A549 (cell line): ENCODE measurements at regions not wholly inside any gene's neighbourhood (a gene's known extent, or its start where the extent isn't known, plus 50 kb on each side); places are given as distances from the start of the nearest gene placed in this dataset.

ENCODE experiments used
- ATAC-seq, 2 experiments: fragments of 200-7000 bp in 1 of 2; fragments of >200 bp in 1 of 2; cut with Nextera tagmentation in 1 of 2; cut with Tn5 transposase in 1 of 2; 3 replicates each; pipeline versions ENCODE4 v1.8.0 to v1.9.1; 2018 to 2020; ENCODE audit warnings: mild to moderate bottlenecking in 1 of 2, moderate library complexity in 1 of 2
- CTCF ChIA-PET: fragments of 300-600 bp; sonication (Branson Sonifier 250); formaldehyde crosslinking; extraction: SDS; loops from one replicate; lab custom pipeline; 2021; ENCODE audit warnings: antibody characterized with exemption, inconsistent platforms; lab: Yijun Ruan, JAX
- POLR2A ChIA-PET: fragments of 350-600 bp; formaldehyde crosslinking; extraction: SDS; loops from one replicate; lab custom pipeline; 2021; ENCODE audit warnings: antibody characterized with exemption, inconsistent platforms; lab: Yijun Ruan, JAX
- DNase-seq, 2 experiments: peaks; one replicate each; pipeline versions ENCODE4 v3.0.0 to v3.0.0-alpha.2; 2011 to 2016; ENCODE audit warnings: low read depth in 1 of 2, low spot score in 1 of 2
- FAIRE-seq: peaks from 2 replicates; lab custom pipeline; 2011; peaks lifted over from hg19 to GRCh38; lab: Jason Lieb, UNC
- H3K27ac ChIP-seq, 2 experiments: fragments of >200 bp; sonication (Bioruptor Twin); formaldehyde crosslinking; 3 replicates each; pipeline ENCODE4 v1.5.1; 2016 to 2017
- H3K4me1 ChIP-seq: fragments of >200 bp; sonication (Bioruptor Twin); formaldehyde crosslinking; 3 replicates; pipeline ENCODE4 v1.6.1; 2016
- H3K4me2 ChIP-seq: fragments of >200 bp; sonication (Bioruptor Twin); formaldehyde crosslinking; 3 replicates; pipeline ENCODE4 v1.6.1; 2016
- H3K4me3 ChIP-seq: fragments of >200 bp; sonication (Bioruptor Twin); formaldehyde crosslinking; 3 replicates; pipeline ENCODE4 v1.5.1; 2016
- H3K9me3 ChIP-seq: fragments of >200 bp; sonication (Bioruptor Twin); formaldehyde crosslinking; 3 replicates; pipeline ENCODE4 v1.6.1; 2016
- ATOH8 ChIP-seq: fragments of 250-450 bp; sonication (Bioruptor Pico); IDR thresholded peaks from 2 replicates; pipeline ENCODE4 v1.5.0; 2020; ENCODE audit warnings: low read depth, mild to moderate bottlenecking, moderate library complexity
- CBX2 ChIP-seq: fragments of 200-600 bp; sonication (generic); IDR thresholded peaks from 2 replicates; pipeline ENCODE4 v1.6.1; 2016; ENCODE audit warnings: low read depth, mild to moderate bottlenecking, borderline replicate concordance
- CHD2 ChIP-seq: fragments of 150-350 bp; IDR thresholded peaks from 2 replicates; pipeline ENCODE4 v1.6.1; 2014; ENCODE audit warnings: low read length; ENCODE audit not compliant: partially characterized antibody
- CHD4 ChIP-seq: fragments of 200-600 bp; sonication (generic); IDR thresholded peaks from 2 replicates; pipeline ENCODE4 v1.6.1; 2016; ENCODE audit warnings: antibody characterized with exemption, mild to moderate bottlenecking, borderline replicate concordance
- ELK1 ChIP-seq: fragments of 150-350 bp; IDR thresholded peaks from 2 replicates; pipeline ENCODE4 v1.6.1; 2014; ENCODE audit warnings: low read depth, mild to moderate bottlenecking, low read length
- FOSL2 ChIP-seq, 2 experiments: fragments of 450-650 bp in 1 of 2; fragments of >200 bp in 1 of 2; sonication (Bioruptor Twin) in 1 of 2; formaldehyde crosslinking; IDR thresholded peaks; 2 replicates each; pipeline versions ENCODE4 v1.5.0 to v1.6.1; 2016 to 2020; ENCODE audit warnings: mild to moderate bottlenecking in 1 of 2, moderate library complexity in 1 of 2
- HES2 ChIP-seq: fragments of >200 bp; sonication (Bioruptor Twin); formaldehyde crosslinking; IDR thresholded peaks from 2 replicates; pipeline ENCODE4 v1.6.1; 2016
- HOXA7 ChIP-seq: fragments of 250-450 bp; sonication (Bioruptor Pico); IDR thresholded peaks from 2 replicates; pipeline ENCODE4 v1.5.0; 2020; ENCODE audit warnings: mild to moderate bottlenecking, moderate library complexity
- HOXB5 ChIP-seq: fragments of 250-450 bp; sonication (Bioruptor Pico); IDR thresholded peaks from 2 replicates; pipeline ENCODE4 v1.5.0; 2020; ENCODE audit warnings: mild to moderate bottlenecking, moderate library complexity
- KDM5A ChIP-seq: fragments of 200-600 bp; sonication (generic); IDR thresholded peaks from 2 replicates; pipeline ENCODE4 v1.6.1; 2016; ENCODE audit warnings: antibody characterized with exemption, mild to moderate bottlenecking
- MAFK ChIP-seq: fragments of 450-650 bp; IDR thresholded peaks from 2 replicates; pipeline ENCODE4 v1.6.1; 2014; ENCODE audit not compliant: partially characterized antibody
- NFE2L2 ChIP-seq: fragments of 150-350 bp; conservative IDR thresholded peaks from 2 replicates; pipeline ENCODE4 v1.6.1; 2014; ENCODE audit warnings: low read length
- NPAS2 ChIP-seq: fragments of 250-450 bp; sonication (Bioruptor Pico); IDR thresholded peaks from 2 replicates; pipeline ENCODE4 v1.8.0; 2022; ENCODE audit warnings: mild to moderate bottlenecking, moderate library complexity, borderline replicate concordance
- PBX3 ChIP-seq: IDR thresholded peaks from 2 replicates; pipeline ENCODE4 v1.6.1; 2012
- RAD21 ChIP-seq, 2 experiments: fragments of >200 bp in 1 of 2; sonication (Bioruptor Twin) in 1 of 2; formaldehyde crosslinking in 1 of 2; IDR thresholded peaks in 1 of 2; conservative IDR thresholded peaks in 1 of 2; 2 replicates in 1 of 2; 3 replicates in 1 of 2; pipeline ENCODE4 v1.6.1; 2012 to 2018; ENCODE audit warnings: inconsistent platforms in 1 of 2
- REST ChIP-seq: fragments of 200-600 bp; sonication (generic); IDR thresholded peaks from 2 replicates; pipeline ENCODE4 v1.6.1; 2016; ENCODE audit warnings: antibody characterized with exemption, mild to moderate bottlenecking, moderate library complexity
- TP53 ChIP-seq: fragments of 250-450 bp; sonication (Bioruptor Pico); IDR thresholded peaks from 2 replicates; pipeline ENCODE4 v1.5.0; 2021; ENCODE audit warnings: mild to moderate bottlenecking, moderate library complexity
- USF2 ChIP-seq: fragments of 450-650 bp; IDR thresholded peaks from 2 replicates; pipeline ENCODE4 v1.6.1; 2014; ENCODE audit warnings: antibody characterized with exemption
- ZFP36 ChIP-seq: fragments of 450-650 bp; IDR thresholded peaks from 2 replicates; pipeline ENCODE4 v1.6.1; 2014; ENCODE audit warnings: borderline replicate concordance; ENCODE audit not compliant: partially characterized antibody
- ZNF302 ChIP-seq: fragments of 250-450 bp; sonication (Bioruptor Pico); IDR thresholded peaks from 2 replicates; pipeline ENCODE4 v1.9.0; 2021; ENCODE audit warnings: inconsistent platforms, mild to moderate bottlenecking, moderate library complexity
- WGBS: methylation state at CpG from one replicate; pipeline ENCODE4 v1.1.6; 2017; ENCODE audit errors: missing lambda C conversion rate; 5-methylcytosine and 5-hydroxymethylcytosine counted together

GRCh38 chr3:33929813-33930212 lies 131.4 kb downstream of the PDCD6IP start:
- no peak overlapping the region for H3K27ac ChIP-seq
- no peak overlapping the region for H3K4me3 ChIP-seq
- ChIA-PET POLR2A (no interaction called here), CTCF (interaction anchor here (1.3 kb wide), 1 partner anchor 14 kb away, joined by 4 read pairs; no protein-coding TSS in a partner anchor)
- H3K9me3 ChIP-seq: no peaks in the 10 kb centered on the region
- TF ChIP-seq FOSL2 (IDR thresholded peaks at IDR 0.05): no peak
- TF ChIP-seq FOSL2 (CRISPR knock-in tag; IDR thresholded peaks at IDR 0.05): no peak
- no peak for TF ChIP-seq CHD4
- TF ChIP-seq CHD2: no peak
- TF ChIP-seq CBX2: no peak
- no peak for TF ChIP-seq HOXB5
- no peak for TF ChIP-seq MAFK
- TF ChIP-seq USF2: no peak
- TF ChIP-seq HOXA7 (CRISPR knock-in tag): no peak
- no peak for TF ChIP-seq PBX3
- TF ChIP-seq KDM5A: no peak
- no peak for TF ChIP-seq ZFP36
- no peak for TF ChIP-seq RAD21 (conservative IDR thresholded peaks at IDR 0.05 in 1 of 2, IDR thresholded peaks at IDR 0.05 in 1 of 2)
- no peak for TF ChIP-seq ATOH8 (CRISPR knock-in tag)
- no peak for TF ChIP-seq ZNF302 (CRISPR knock-in tag)
- no peak for TF ChIP-seq NFE2L2
- no peak for TF ChIP-seq NPAS2 (CRISPR knock-in tag)
- TF ChIP-seq TP53 (CRISPR knock-in tag): no peak
- WGBS: 88% methylated on average over 2 of the region's 2 CpGs
- no peaks in the 10 kb centered on the region for H3K4me1 ChIP-seq
- no peak overlapping the region for H3K4me2 ChIP-seq
- no peak for ATAC-seq
- no peak for DNase-seq
- FAIRE-seq: no peak

GRCh38 chr3:33931512-33931911 lies 133.1 kb downstream of the PDCD6IP start:
- no peak for TF ChIP-seq ELK1
- TF ChIP-seq REST: no peak
- TF ChIP-seq USF2: no peak
- no peak for TF ChIP-seq HES2
- TF ChIP-seq, all 56 proteins: peak for 0
- POLR2A ChIA-PET: no interaction called here
- no peaks in the 10 kb centered on the region for H3K9me3 ChIP-seq
- no peak for ATAC-seq
- DNase-seq: no peak
- CTCF ChIA-PET: no interaction called here
- FAIRE-seq: no peak
- H3K4me1 ChIP-seq: no peaks in the 10 kb centered on the region
- no peak overlapping the region for H3K4me2 ChIP-seq
- no peak overlapping the region for H3K4me3 ChIP-seq
- H3K27ac ChIP-seq: no peak overlapping the region
